ENCODE measurements at regions not wholly inside any gene's neighbourhood (a gene's known extent, or its start where the extent isn't known, plus 50 kb on each side); places are given as distances from the start of the nearest gene placed in this dataset.

- H2BK120ac ChIP-seq (ENCODE audit: low read depth, low read length): no peak overlapping the region
- no peak overlapping the region for H2AK5ac ChIP-seq (ENCODE audit: low read depth, low read length)
- no peak overlapping the region for H4K8ac ChIP-seq (ENCODE audit: low read depth, low read length)
- no peak for DNase-seq (ENCODE audit: low spot score)
- H3K4me1 ChIP-seq (ENCODE audit: control insufficient read depth in 2 of 2, insufficient read depth in 1 of 2, low read depth in 1 of 2, low read length in 2 of 2): no peaks in the 10 kb centered on the region
- H3K27me3 ChIP-seq (ENCODE audit: control insufficient read depth in 3 of 3, insufficient read depth in 3 of 3, low read depth in 1 of 3, low read length in 3 of 3): no peaks in the 10 kb centered on the region
- H4K91ac ChIP-seq (ENCODE audit: low read depth, low read length, poor library complexity): no peak overlapping the region
- no peak overlapping the region for H2AFZ ChIP-seq (ENCODE audit: low read length)
- no peak overlapping the region for H2BK12ac ChIP-seq (ENCODE audit: low read length)
- H3K4me2 ChIP-seq (ENCODE audit: insufficient read depth, low read length, poor library complexity, severe bottlenecking): no peak overlapping the region
- H3K14ac ChIP-seq (ENCODE audit: low read length): no peak overlapping the region
- H3K9ac ChIP-seq (ENCODE audit: low read depth, low read length, poor library complexity): no peak overlapping the region
- no peaks in the 10 kb centered on the region for H3K9me3 ChIP-seq (replicated peaks in 1 of 2; ENCODE audit: control insufficient read depth in 2 of 2, insufficient read depth in 1 of 2, low read depth in 1 of 2, low read length in 2 of 2)
- H3K36me3 ChIP-seq (replicated peaks in 1 of 2; ENCODE audit: control insufficient read depth in 2 of 2, insufficient read depth in 2 of 2, low read length in 2 of 2): no peaks in the 10 kb centered on the region
- H3K79me1 ChIP-seq (ENCODE audit: low read depth, low read length): no peaks in the 10 kb centered on the region
- no peak overlapping the region for H3K4me3 ChIP-seq (ENCODE audit: low read length in 2 of 2)
- H3K18ac ChIP-seq (ENCODE audit: low read length): no peak overlapping the region
- H3K4ac ChIP-seq (ENCODE audit: low read length): no peak overlapping the region
- H2BK5ac ChIP-seq (ENCODE audit: low read length): no peak overlapping the region
- H3K27ac ChIP-seq (replicated peaks; ENCODE audit: low read length): no peak overlapping the region
- H2BK15ac ChIP-seq (ENCODE audit: low read length): no peak overlapping the region
- no CpG with 5 or more reads among the region's 6 CpGs for WGBS, 2 donors (ENCODE audit: extremely low coverage in 2 of 2, insufficient read length in 2 of 2, insufficient replicate concordance in 1 of 2)
- H3K23ac ChIP-seq (ENCODE audit: low read depth, low read length, poor library complexity): no peak overlapping the region
Observed at GRCh38 chr2:157182204-157182709, 75.2 kb upstream of the GALNT5 start.

- no peak overlapping the region for H3K9ac ChIP-seq (ENCODE audit: low read depth, low read length, poor library complexity)
- no peak overlapping the region for H3K4me2 ChIP-seq (ENCODE audit: insufficient read depth, low read length, poor library complexity, severe bottlenecking)
- no peaks in the 10 kb centered on the region for H3K36me3 ChIP-seq (replicated peaks in 1 of 2; ENCODE audit: control insufficient read depth in 2 of 2, insufficient read depth in 2 of 2, low read length in 2 of 2)
- no peak overlapping the region for H2BK15ac ChIP-seq (ENCODE audit: low read length)
- no peak overlapping the region for H2BK120ac ChIP-seq (ENCODE audit: low read depth, low read length)
- H3K4ac ChIP-seq (ENCODE audit: low read length): no peak overlapping the region
- H4K8ac ChIP-seq (ENCODE audit: low read depth, low read length): no peak overlapping the region
- H3K4me3 ChIP-seq (ENCODE audit: low read length in 2 of 2): no peak overlapping the region
- H3K9me3 ChIP-seq (replicated peaks in 1 of 2; ENCODE audit: control insufficient read depth in 2 of 2, insufficient read depth in 1 of 2, low read depth in 1 of 2, low read length in 2 of 2): no peaks in the 10 kb centered on the region
- H2BK5ac ChIP-seq (ENCODE audit: low read length): no peak overlapping the region
- no peak overlapping the region for H2AK5ac ChIP-seq (ENCODE audit: low read depth, low read length)
- H3K14ac ChIP-seq (ENCODE audit: low read length): no peak overlapping the region
- no peak for DNase-seq (ENCODE audit: low spot score)
- no peaks in the 10 kb centered on the region for H3K4me1 ChIP-seq (ENCODE audit: control insufficient read depth in 2 of 2, insufficient read depth in 1 of 2, low read depth in 1 of 2, low read length in 2 of 2)
- WGBS, 2 donors (ENCODE audit: extremely low coverage in 2 of 2, insufficient read length in 2 of 2, insufficient replicate concordance in 1 of 2): no CpG with 5 or more reads among the region's 3 CpGs
- H3K18ac ChIP-seq (ENCODE audit: low read length): no peak overlapping the region
- H3K27me3 ChIP-seq (ENCODE audit: control insufficient read depth in 3 of 3, insufficient read depth in 3 of 3, low read depth in 1 of 3, low read length in 3 of 3): no peaks in the 10 kb centered on the region
- H4K91ac ChIP-seq (ENCODE audit: low read depth, low read length, poor library complexity): no peak overlapping the region
- no peak overlapping the region for H2BK12ac ChIP-seq (ENCODE audit: low read length)
- no peak overlapping the region for H3K27ac ChIP-seq (replicated peaks; ENCODE audit: low read length)
- no peak overlapping the region for H2AFZ ChIP-seq (ENCODE audit: low read length)
- no peak overlapping the region for H3K23ac ChIP-seq (ENCODE audit: low read depth, low read length, poor library complexity)
- H3K79me1 ChIP-seq (ENCODE audit: low read depth, low read length): no peaks in the 10 kb centered on the region
Observed at GRCh38 chr2:157182834-157183396, 74.6 kb upstream of the GALNT5 start.

DNA sequence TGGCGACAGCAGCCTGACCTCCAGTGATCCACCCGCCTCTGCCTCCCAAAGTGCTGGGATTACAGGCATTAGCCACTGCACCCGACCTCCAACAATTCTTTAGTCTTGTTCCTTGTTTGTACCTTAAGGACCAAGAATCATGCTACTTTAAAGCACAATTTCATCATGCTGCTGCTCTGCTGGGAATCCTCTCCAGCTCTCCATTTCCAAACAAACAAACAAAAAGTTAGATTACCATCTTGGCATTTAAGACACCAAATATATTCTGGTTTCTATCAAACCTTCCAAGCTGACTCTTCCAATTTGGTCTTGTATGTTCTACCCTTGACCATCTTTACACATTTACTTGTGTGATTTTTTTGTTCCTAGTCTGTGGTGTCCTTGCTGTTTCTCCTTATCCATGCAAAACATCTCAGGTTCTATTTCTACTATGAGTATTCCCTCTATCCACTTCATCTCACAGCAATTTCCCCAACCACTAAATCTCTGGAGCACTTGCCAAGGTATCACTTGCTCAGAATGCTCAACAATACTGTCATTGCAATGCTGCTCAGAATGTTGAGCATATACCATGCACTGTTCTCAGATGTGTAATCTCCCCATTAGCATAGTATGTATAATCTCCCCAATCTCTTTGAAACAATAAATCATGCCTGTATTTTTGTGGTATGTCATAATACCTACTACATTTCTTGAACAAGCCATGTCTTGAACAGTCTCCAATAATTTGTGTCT is 73.2 kb upstream of the GALNT5 start:
- Histone ChIP-seq H3K4me2 (ENCODE audit: insufficient read depth, low read length, poor library complexity, severe bottlenecking) (no peak overlapping the region), H3K18ac (ENCODE audit: low read length) (no peak overlapping the region), H4K91ac (ENCODE audit: low read depth, low read length, poor library complexity) (no peak overlapping the region), H4K8ac (ENCODE audit: low read depth, low read length) (no peak overlapping the region), H3K79me1 (ENCODE audit: low read depth, low read length) (no peaks in the 10 kb centered on the region), H3K23ac (ENCODE audit: low read depth, low read length, poor library complexity) (no peak overlapping the region), H3K36me3 (replicated peaks in 1 of 2; ENCODE audit: control insufficient read depth in 2 of 2, insufficient read depth in 2 of 2, low read length in 2 of 2) (no peaks in the 10 kb centered on the region), H2BK120ac (ENCODE audit: low read depth, low read length) (no peak overlapping the region), H3K4me1 (ENCODE audit: control insufficient read depth in 2 of 2, insufficient read depth in 1 of 2, low read depth in 1 of 2, low read length in 2 of 2) (no peaks in the 10 kb centered on the region), H2BK12ac (ENCODE audit: low read length) (no peak overlapping the region), H2AK5ac (ENCODE audit: low read depth, low read length) (no peak overlapping the region), H2BK5ac (ENCODE audit: low read length) (no peak overlapping the region), H2BK15ac (ENCODE audit: low read length) (no peak overlapping the region), H3K9me3 (replicated peaks in 1 of 2; ENCODE audit: control insufficient read depth in 2 of 2, insufficient read depth in 1 of 2, low read depth in 1 of 2, low read length in 2 of 2) (no peaks in the 10 kb centered on the region), H3K27ac (replicated peaks; ENCODE audit: low read length) (no peak overlapping the region), H3K27me3 (ENCODE audit: control insufficient read depth in 3 of 3, insufficient read depth in 3 of 3, low read depth in 1 of 3, low read length in 3 of 3) (no peaks in the 10 kb centered on the region), H2AFZ (ENCODE audit: low read length) (no peak overlapping the region), H3K14ac (ENCODE audit: low read length) (no peak overlapping the region), H3K4ac (ENCODE audit: low read length) (no peak overlapping the region), H3K4me3 (ENCODE audit: low read length in 2 of 2) (no peak overlapping the region), H3K9ac (ENCODE audit: low read depth, low read length, poor library complexity) (no peak overlapping the region)
- no peak for DNase-seq (ENCODE audit: low spot score)
- no CpG with 5 or more reads among the region's 3 CpGs for WGBS, 2 donors (ENCODE audit: extremely low coverage in 2 of 2, insufficient read length in 2 of 2, insufficient replicate concordance in 1 of 2)

DNA sequence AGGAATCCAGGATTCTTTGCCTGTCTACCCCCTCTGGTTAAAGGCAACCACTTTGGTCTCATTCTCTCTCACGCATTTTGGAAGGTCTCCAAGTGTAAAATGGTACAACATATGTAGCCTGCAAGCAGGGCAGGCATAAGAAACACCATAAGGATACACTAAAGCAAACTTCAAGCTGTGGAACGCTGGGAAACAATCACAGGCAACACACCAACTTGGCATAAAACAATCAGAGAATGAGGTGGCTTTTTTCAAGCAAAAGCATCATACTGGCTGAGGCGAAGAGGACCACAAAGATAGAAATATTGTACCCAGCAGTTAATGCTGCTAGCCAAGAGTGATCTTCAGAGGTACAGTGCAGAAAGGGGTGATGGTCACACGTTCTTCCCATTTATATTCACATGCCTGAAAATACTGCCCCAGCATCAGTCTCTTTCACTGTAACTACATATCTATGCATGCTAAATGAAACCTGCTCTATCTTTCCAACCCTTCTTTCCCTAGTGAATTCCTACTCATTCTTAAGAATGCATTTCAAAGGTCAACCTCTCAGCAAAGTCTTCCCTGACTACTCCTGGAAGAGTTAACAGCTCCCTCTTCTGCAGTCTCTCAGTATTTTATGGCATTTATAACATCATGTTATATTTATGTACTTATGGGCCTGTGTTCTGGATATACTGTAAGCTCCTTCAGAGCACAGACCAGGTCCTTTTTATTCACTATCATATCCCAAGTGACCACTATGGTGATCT is 71.9 kb upstream of the GALNT5 start:
- Histone ChIP-seq H2BK15ac (ENCODE audit: low read length) (no peak overlapping the region), H3K18ac (ENCODE audit: low read length) (no peak overlapping the region), H4K8ac (ENCODE audit: low read depth, low read length) (no peak overlapping the region), H3K27ac (replicated peaks; ENCODE audit: low read length) (no peak overlapping the region), H2BK5ac (ENCODE audit: low read length) (no peak overlapping the region), H3K79me1 (ENCODE audit: low read depth, low read length) (no peaks in the 10 kb centered on the region), H3K4me3 (ENCODE audit: low read length in 2 of 2) (no peak overlapping the region), H3K36me3 (replicated peaks in 1 of 2; ENCODE audit: control insufficient read depth in 2 of 2, insufficient read depth in 2 of 2, low read length in 2 of 2) (no peaks in the 10 kb centered on the region), H3K9ac (ENCODE audit: low read depth, low read length, poor library complexity) (no peak overlapping the region), H3K4me2 (ENCODE audit: insufficient read depth, low read length, poor library complexity, severe bottlenecking) (no peak overlapping the region), H3K23ac (ENCODE audit: low read depth, low read length, poor library complexity) (no peak overlapping the region), H3K9me3 (replicated peaks in 1 of 2; ENCODE audit: control insufficient read depth in 2 of 2, insufficient read depth in 1 of 2, low read depth in 1 of 2, low read length in 2 of 2) (no peaks in the 10 kb centered on the region), H3K4me1 (ENCODE audit: control insufficient read depth in 2 of 2, insufficient read depth in 1 of 2, low read depth in 1 of 2, low read length in 2 of 2) (peaks cover 0 to 2% of the 10 kb centered on the region in 2 donors), H2AFZ (ENCODE audit: low read length) (no peak overlapping the region), H3K14ac (ENCODE audit: low read length) (no peak overlapping the region), H4K91ac (ENCODE audit: low read depth, low read length, poor library complexity) (no peak overlapping the region), H3K4ac (ENCODE audit: low read length) (no peak overlapping the region), H3K27me3 (ENCODE audit: control insufficient read depth in 3 of 3, insufficient read depth in 3 of 3, low read depth in 1 of 3, low read length in 3 of 3) (no peaks in the 10 kb centered on the region), H2BK12ac (ENCODE audit: low read length) (no peak overlapping the region), H2AK5ac (ENCODE audit: low read depth, low read length) (no peak overlapping the region), H2BK120ac (ENCODE audit: low read depth, low read length) (no peak overlapping the region)
- DNase-seq (ENCODE audit: low spot score): no peak
- no CpG with 5 or more reads among the region's 4 CpGs for WGBS, 2 donors (ENCODE audit: extremely low coverage in 2 of 2, insufficient read length in 2 of 2, insufficient replicate concordance in 1 of 2)
